ENCODE measurements at regions not wholly inside any gene's neighbourhood (a gene's known extent, or its start where the extent isn't known, plus 50 kb on each side); places are given as distances from the start of the nearest gene placed in this dataset.
"Not testable (repeated sequence)": the region's sequence is repeated elsewhere in the genome, so short reads cannot be mapped to it uniquely, and the experiment has no call there.

- ATAC-seq, result not testable (repeated sequence)
Observed at GRCh38 chr2:87695596-87696323, 52.1 kb upstream of the PLGLB2 start.

Data from activated CD4-positive, CD25-positive, alpha-beta regulatory T cell treated with anti-CD3 and anti-CD28 coated beads, Interleukin-2, amount 50 U/mL, for 24 hours (primary cell).